K562 (cell line): ENCODE measurements at regions not wholly inside any gene's neighbourhood (a gene's known extent, or its start where the extent isn't known, plus 50 kb on each side); places are given as distances from the start of the nearest gene placed in this dataset.

Source experiments
- LEF1 ChIP-seq: fragments of 450-650 bp; IDR thresholded peaks from 2 replicates; pipeline ENCODE4 v1.6.1; 2016; ENCODE audit warnings: mild to moderate bottlenecking
- PHF8 ChIP-seq: fragments of 200-600 bp; sonication (generic); IDR thresholded peaks from 2 replicates; pipeline ENCODE4 v1.6.1; 2012; ENCODE audit warnings: mixed run types, mild to moderate bottlenecking, inconsistent platforms, low read length, moderate library complexity, borderline replicate concordance
- SAFB2 ChIP-seq: fragments of 200-400 bp; formaldehyde crosslinking; IDR thresholded peaks from 2 replicates; pipeline ENCODE4 v1.6.1; 2018; ENCODE audit warnings: borderline replicate concordance, low read length, low read depth, moderate library complexity; ENCODE audit not compliant: severe bottlenecking
- SOX6 ChIP-seq: fragments of 450-650 bp; IDR thresholded peaks from 2 replicates; pipeline ENCODE4 v1.6.1; 2014; ENCODE audit warnings: mild to moderate bottlenecking
- ZBTB49 ChIP-seq: sonication (generic); formaldehyde crosslinking; IDR thresholded peaks from 2 replicates; pipeline ENCODE4 v1.8.0; 2022; ENCODE audit warnings: missing genetic modification reagents, mild to moderate bottlenecking, borderline replicate concordance
- ZC3H4 ChIP-seq: sonication (generic); formaldehyde crosslinking; IDR thresholded peaks from 2 replicates; pipeline ENCODE4 v1.9.0; 2021; ENCODE audit warnings: missing genetic modification reagents, borderline replicate concordance
- ZNF407 ChIP-seq: fragments of 450-650 bp; IDR thresholded peaks from 2 replicates; pipeline ENCODE4 v1.6.1; 2016; ENCODE audit warnings: low read depth
- TF ChIP-seq, protein P1 (sequence below): fragments of 450-650 bp; conservative IDR thresholded peaks from 2 replicates; pipeline ENCODE4 v1.6.1; 2016; ENCODE audit warnings: missing genetic modification characterization, low read depth, mild to moderate bottlenecking, control low read depth, missing compliant biosample characterization
- TF ChIP-seq, protein P2 (sequence below): IDR thresholded peaks from 3 replicates; pipeline ENCODE4 v1.6.1; 2011; ENCODE audit warnings: borderline replicate concordance, mild to moderate bottlenecking, moderate library complexity; ENCODE audit not compliant: insufficient read length; ENCODE audit errors: extremely low read depth

DNA sequence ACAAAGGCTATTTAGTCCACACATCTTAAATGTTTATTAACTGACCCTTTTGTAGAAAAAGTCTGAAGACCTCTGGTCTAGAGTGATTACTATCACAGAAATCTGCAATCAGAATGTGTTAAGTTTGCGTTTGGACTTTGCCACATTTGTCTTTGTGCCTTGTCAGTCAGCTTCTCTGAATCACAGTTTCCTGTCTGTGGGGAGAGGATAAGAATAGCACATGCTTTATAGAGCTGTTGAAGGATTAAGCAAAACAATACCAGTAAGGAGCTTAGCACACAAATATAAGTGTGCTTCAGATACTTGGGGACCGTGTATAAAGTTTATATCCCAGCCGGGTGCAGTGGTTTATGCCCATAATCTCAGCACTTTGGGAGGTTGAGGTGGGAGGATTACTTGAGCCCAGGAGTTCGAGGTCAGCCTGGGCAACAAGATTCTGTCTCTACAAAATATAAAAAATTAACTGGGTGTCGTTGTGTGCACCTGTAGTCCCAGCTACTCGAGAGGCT, 63.0 kb upstream of the BTG1 start (continued):
- TF ChIP-seq PHF8 = no peak
- no peak for TF ChIP-seq ZBTB49 (CRISPR knock-in tag)
- no peak for TF ChIP-seq SAFB2
- TF ChIP-seq ZC3H4 (CRISPR knock-in tag) = no peak
- TF ChIP-seq LEF1 = peak; percentile 48; the same call in 1 of the 2 replicates
- TF ChIP-seq SOX6 = peak; percentile 88
- TF ChIP-seq, protein P1, sequence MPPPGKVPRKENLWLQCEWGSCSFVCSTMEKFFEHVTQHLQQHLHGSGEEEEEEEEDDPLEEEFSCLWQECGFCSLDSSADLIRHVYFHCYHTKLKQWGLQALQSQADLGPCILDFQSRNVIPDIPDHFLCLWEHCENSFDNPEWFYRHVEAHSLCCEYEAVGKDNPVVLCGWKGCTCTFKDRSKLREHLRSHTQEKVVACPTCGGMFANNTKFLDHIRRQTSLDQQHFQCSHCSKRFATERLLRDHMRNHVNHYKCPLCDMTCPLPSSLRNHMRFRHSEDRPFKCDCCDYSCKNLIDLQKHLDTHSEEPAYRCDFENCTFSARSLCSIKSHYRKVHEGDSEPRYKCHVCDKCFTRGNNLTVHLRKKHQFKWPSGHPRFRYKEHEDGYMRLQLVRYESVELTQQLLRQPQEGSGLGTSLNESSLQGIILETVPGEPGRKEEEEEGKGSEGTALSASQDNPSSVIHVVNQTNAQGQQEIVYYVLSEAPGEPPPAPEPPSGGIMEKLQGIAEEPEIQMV = no peak
- no peak for TF ChIP-seq ZNF407
- TF ChIP-seq, protein P2, sequence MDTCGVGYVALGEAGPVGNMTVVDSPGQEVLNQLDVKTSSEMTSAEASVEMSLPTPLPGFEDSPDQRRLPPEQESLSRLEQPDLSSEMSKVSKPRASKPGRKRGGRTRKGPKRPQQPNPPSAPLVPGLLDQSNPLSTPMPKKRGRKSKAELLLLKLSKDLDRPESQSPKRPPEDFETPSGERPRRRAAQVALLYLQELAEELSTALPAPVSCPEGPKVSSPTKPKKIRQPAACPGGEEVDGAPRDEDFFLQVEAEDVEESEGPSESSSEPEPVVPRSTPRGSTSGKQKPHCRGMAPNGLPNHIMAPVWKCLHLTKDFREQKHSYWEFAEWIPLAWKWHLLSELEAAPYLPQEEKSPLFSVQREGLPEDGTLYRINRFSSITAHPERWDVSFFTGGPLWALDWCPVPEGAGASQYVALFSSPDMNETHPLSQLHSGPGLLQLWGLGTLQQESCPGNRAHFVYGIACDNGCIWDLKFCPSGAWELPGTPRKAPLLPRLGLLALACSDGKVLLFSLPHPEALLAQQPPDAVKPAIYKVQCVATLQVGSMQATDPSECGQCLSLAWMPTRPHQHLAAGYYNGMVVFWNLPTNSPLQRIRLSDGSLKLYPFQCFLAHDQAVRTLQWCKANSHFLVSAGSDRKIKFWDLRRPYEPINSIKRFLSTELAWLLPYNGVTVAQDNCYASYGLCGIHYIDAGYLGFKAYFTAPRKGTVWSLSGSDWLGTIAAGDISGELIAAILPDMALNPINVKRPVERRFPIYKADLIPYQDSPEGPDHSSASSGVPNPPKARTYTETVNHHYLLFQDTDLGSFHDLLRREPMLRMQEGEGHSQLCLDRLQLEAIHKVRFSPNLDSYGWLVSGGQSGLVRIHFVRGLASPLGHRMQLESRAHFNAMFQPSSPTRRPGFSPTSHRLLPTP = no peak
